Stromal cell of bone marrow (primary cell): ENCODE measurements at regions not wholly inside any gene's neighbourhood (a gene's known extent, or its start where the extent isn't known, plus 50 kb on each side); places are given as distances from the start of the nearest gene placed in this dataset.
"Not testable (repeated sequence)": the region's sequence is repeated elsewhere in the genome, so short reads cannot be mapped to it uniquely, and the experiment has no call there.

ENCODE experiments used
- DNase-seq: peaks from one replicate; pipeline ENCODE4 v3.0.0-alpha.2; 2012; ENCODE audit warnings: low read depth

DNA sequence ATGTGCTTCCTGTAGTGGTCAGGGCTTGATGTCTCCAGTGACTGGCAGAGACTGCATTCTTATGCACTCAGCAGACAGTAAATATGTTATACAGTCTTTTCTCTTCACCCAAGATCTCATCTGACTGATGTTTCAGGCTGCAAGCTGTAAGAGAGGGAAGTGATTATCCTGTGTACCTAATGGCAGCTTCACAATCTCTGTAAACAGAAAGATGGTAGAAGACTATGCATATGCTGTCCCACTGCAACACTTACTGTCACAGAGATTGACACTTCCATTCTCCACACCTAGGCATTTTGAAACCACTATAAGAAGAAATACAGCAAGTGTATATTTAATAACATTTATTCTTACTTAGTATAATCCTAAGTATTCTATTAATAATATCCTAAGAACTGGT, 97.6 kb upstream of the ANXA1 start:
- DNase-seq = no peak

DNA sequence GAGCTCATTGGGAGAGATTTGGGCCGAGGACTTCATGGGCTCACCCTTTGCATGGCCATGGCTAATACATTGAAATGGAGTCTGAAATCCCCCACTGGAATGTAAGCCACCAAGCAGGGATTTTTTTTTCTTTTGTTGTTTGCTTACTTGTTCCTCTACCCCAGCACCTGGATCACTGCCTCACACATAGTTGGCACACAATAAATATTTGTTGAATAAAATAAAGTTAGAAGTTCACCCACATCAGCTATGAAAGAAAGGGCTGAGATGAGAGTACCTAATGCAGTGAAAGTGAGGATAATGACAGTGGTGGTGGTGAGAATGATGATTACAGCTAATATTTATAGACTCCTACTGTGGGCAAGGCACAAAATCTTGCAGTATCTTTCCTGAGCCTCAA, 98.1 kb upstream of the ANXA1 start:
- DNase-seq = no peak

DNA sequence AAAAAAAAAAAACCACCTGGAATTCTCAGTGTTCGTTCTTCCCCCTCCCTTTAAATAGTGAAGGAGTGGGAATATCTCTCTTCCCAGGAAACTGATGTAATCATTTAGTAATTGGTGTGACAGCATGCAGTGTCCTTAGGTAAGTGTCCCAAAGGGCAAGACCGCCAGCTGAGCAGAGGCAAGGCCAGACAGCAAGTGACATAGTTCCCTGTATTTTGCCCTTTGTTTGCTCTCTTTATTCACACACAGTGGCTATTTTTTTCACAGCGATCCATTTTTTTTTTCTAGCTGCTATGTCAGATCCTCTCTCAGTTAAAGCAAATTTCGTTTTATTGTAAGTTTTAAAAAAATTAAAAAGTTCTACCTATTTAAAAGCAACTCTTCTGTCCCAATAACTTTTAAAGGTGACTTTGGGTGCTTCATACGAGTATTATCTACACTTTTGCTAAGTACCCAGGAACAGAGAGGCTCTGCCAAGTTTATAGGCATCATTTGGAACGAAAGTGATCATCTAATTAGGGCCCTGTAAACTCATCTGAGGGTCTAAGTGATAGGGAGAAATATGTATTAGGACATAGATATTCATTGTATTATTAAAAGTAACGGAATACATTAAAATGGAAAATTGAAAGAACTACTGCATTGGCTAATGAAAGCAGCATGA, 98.2 kb upstream of the ALDH1A1 start:
- DNase-seq = no peak

DNA sequence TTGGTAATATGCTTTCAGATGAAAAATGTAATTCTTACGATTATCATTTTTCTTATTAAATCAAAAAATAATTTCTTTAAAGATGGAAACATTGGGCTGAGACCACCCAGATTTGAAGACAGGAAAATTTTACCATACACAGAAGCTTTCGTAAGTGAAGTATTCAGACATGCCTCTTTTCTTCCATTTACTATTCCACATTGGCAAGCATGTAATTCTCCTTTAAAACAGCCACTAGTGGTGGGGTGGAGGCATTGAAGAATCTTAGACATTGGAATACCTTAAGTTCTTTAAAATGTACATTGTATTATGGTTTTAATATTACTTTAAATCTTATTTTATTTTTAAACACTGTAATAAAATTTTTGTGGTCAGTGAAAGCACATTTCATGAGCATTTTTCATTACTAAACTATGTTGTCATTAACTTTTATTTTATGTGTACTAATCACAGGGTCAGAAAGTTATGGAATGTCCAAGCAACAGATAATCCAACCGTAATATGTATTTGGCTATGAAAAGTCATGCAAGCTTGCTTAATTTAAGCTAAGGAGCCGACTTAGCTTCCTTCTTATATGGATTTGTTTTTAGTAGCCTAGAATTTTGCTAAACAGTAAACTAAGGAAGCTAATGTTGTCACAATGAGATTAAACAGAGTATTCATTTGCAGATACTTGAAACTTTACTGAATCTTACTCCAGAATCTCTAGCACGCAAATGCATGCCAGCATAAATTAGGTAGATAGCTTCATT, 97.4 kb upstream of the ALDH1A1 start:
- no peak for DNase-seq

DNA sequence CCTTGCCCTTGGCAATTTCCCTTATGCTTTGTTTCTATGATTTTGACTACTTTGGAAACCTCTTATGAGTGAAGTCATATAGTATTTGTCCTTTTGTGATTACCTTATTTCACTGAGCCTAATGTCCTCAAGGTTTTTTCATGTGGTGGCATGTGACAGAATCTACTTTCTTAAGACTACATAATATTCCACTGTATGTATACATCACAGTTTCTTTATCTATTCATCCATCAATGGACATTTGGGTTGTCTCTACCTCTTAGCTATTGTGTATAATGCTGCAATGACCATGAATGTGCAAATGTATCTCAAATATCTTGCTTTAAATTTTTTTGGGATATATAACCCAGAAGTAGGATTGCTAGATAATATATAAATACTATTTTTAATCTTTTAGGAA, 96.4 kb upstream of the ALDH1A1 start:
- no peak for DNase-seq

DNA sequence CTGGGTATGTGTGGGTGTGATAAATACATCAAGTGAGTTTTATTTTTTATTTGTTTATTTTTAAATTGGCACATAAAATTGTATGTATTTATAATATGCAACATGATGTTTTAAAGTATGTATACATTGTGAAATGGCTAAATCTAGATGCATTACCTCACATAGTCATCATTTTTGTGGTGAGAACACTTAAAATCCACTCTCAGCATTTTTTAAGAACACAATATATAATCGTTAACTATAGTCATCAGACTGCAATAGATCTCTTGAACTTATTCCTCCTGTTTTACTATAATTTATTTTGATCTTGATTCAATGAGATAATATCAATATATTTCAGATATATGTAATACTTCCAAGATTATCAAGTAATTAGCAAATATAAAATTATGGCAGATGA, 93.9 kb upstream of the ALDH1A1 start:
- DNase-seq = no peak

DNA sequence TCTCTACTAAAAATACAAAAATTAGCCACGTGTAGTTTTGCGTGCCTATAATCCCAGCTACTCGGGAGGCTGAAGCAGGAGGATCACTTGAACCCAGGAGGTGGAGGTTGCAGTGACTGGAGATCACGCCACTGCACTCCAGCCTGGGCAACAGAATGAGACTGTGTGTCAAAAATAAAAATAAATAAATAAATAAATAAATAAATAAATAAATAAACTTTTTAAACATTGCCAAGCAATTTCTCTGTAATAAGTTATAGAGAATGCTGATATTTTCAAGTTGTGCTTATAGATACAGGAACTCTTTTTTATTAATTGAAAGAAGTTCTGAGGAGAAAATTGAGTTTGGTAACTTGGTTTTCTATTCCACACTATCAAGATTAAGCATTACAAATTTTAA, 91.9 kb upstream of the ALDH1A1 start:
- DNase-seq = not testable (repeated sequence)

DNA sequence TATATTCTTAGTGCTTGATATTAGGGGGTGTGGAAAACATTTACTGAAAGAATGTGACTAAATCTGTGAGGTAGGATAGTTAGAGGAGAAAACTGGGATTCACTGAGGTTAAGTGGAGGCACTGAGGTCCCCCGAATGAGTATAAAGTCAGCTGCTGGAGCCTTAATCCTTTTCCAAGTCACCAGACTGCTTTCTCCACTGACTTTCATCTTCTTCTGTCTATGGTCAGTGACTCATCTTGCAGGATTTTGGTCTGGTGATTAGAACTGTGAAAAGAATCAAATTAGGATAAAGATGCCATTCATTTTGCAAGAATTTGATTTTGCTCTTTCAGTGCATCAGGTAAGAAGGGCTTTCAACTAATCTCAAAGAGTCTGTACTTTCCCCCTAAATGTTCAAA, 89.3 kb upstream of the ALDH1A1 start:
- no peak for DNase-seq

DNA sequence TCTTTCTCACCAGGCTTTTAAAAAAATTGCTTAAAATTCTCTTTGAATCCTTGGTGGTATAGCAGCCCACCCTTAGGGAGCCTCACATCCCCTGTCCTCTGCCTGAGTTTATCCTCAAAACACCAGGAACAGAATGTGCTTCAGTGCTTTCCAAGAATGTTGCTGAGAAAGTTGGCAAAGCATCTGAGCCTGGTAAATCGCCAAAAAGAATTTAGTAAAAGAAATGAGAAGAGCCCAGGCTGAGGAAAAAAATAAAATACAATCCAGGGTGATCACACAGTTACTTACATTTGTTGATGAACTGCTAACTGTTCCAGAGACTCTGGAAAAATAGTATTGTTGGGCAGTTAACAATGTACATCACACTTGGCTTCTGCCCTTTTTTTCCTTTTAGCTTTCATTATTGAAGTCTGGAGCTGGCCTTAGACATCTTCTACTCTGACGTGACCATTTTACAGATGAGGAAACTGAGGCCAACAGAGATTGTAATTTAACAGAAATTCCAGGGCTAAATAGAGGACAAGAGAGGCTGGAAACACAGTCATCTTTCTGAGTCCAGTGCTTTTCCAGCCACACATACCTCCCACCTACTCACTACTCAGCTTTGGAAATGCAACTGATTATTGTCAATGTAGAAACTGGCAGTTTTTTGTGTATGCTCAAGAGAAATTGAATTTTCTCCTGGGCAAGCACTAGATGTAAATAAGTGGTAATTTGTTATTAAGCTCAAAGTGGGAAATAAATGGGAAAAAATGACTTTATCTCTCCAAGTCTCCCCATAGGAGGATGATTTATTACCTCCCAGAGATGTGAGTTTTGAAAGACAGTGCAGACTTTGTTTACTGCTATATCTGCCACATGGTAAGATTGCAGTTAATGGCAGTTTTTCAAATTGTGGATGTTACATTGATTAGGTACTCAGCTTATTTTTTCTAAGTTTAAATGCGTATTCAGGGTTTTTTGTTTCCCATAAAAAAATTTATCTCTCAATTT, 86.7 kb upstream of the ALDH1A1 start:
- DNase-seq = peak; percentile 47

DNA sequence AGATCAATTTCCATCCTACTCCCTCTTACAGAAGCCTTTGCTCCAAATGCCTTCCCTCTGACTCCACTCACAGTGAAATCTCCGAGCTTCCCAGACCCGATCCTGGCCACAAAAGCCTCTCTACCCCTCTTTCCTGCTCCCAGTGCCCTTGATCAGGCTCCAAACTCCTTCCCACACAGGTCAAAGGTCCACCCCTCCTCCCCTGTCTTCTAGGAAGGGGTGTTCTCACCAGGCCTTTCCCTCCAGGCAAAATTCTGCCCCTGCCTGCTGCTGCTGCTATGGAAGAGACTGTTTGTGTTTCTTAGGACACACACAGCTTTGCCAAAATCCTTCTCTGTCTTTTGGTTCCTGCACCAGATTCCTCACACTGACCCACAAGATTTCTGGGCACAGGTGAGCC, 85.8 kb upstream of the ALDH1A1 start:
- peak; percentile 28 for DNase-seq

DNA sequence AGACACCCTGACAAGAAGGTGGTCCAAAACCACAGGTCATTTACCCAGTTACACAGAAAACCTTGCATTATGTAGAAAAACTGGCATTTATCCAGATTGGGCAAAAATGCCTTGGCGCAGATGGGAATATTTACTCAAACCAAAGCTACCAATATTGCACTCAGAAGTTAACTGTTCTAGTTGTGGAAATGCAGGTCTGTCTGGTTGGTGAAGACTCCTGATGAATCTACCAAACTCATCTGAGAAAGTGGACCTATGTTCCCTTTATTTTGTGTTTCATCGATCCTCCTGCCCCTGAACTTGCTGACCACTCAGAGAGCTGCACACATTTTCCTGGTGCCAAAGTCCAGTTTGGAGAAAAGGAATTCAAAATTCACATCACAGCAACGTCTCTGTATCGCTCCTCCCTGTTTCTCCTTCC, 85.2 kb upstream of the ALDH1A1 start:
- no peak for DNase-seq

DNA sequence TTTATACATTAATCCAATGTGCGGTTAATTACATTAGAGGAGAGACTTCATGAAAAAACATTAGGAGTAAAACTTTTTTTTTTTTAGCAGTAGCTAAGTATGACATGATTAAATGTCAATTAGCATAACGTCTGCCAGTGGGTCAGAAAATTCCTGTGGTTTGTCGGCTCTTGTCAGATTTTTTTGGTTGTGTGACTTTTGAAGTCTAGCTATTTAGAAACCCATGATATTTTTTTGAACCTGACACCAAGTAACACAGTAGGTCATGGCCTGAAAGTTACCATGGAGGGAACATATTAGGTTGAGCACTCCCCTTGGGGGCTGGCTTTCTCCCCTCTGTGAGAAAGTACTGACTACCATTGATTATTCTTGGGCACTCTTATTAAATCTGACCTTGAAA, 84.8 kb upstream of the ALDH1A1 start:
- DNase-seq = no peak

DNA sequence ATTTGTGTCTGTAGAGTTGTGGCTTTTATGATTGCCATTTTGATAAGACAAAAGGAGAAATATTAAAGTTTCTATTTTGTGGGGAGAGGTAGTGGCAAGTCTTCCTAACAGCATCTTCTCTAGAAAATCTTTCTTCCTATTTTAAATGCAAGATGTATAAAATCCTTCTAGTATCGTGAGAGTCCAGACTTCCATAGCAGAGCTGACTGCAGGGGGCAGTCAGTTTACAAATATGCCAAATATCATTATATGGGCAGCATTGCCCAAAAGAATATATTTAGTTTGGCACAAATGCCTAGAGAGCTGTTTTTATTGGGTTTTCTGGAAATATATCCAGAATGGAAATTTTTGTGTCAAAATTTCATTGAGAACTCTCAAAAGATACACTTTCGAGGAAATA, 82.1 kb upstream of the ALDH1A1 start:
- no peak for DNase-seq

DNA sequence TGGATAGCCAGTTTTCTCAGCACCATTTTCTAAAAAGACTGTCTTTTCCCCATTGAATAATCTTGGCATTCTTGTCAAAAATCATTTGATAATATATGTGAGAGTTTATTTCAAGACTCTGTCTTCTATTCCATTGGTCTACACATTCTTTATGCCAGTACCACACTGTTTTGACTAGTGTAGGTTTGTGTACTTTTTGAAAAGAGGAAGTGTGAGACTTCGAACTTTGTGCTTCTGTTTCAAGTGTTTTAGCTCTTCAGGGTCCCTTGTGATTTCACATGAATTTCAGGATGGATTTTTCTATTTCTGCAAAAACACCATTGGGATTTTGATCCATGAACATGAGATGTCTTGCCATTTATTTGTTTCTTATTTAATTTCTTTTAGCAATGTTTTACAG, 78.5 kb upstream of the ALDH1A1 start:
- DNase-seq = no peak

DNA sequence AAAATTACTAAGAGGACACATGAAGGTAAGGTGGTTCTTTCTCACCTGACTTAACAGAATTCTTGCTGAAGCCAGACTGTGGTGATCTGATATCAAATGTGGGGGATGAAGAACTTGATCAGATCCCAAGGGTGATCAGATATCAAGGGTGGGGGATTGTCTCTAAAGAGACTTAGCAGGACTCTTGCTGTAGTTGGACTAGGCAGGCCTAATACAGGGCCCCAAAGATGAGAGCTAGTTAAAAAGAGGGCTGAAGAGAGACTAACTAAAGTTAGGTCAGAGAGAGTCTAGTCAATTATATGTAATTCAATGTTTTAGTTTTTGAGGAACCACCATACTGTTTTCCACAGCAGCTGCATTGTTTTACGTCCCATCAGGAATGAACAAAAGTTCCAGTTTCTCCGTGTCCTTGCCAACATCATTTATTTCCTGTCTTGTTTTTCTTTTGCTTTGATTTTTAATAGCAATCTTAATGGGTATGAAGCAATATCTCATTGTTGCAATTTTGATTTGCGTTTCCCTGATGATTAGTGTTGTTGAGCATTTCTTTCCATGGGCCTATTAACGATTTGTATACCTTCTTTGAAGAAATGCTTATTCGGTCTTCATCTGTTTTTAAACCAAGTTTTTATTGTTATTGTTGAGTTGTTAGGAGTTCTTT, 77.6 kb upstream of the ALDH1A1 start:
- no peak for DNase-seq

DNA sequence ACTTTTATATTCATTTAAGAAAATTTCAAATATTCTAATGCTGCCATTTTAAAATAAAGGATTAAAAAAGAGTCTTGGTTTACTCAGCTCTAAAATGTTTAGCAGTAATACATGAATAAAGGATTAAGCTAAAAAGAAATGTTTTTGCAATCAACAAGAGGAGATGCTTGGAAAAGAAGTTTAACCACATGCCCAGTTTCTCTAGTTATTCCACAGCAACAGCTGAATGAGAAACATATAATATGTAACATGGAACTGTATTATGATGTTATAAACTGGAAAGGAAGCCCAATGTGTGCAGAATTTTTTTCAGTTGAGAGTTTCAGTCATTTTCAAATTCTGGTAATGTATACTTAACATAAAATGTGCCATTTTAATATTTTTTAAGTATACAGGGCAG, 76.5 kb upstream of the ALDH1A1 start:
- DNase-seq = no peak

DNA sequence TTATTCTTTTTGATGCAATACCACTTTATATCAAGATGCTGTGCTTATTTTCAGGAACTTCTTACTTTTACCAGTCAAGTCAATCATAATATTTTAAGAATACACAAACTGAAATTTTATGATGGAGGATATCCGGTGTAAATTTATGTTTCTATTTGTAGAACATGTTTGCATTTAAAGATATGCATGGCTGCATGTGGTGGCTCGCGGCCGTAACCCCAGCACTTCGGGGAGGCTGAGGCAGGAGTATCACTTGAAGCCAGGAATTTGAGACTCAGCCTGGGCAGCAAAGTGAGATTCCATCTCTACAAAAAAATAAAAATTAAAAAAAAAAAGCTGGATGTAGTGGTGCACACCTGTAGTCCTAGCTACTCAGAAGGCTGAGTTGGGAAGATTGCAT, 73.5 kb upstream of the ALDH1A1 start:
- DNase-seq = no peak

DNA sequence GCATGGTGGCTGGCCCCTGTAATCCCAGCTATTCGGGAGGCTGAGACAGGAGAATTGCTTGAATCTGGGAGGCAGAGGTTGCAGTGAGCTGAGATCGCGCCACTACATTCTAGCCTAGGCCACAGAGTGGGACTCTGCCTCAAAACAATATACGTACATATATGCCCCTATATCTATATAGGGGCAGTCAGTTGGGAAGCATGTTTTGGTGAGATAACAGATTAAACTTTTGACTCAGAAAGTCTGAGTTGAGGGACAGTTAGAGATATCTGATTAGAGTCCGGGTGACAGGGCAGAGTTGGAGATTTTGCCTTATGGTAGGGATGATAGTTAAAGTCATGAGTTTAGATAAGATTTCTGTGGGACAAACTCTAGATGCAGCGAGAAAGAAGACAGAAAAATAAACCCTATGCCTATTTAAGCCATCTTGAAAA, 71.8 kb upstream of the ALDH1A1 start:
- no peak for DNase-seq

DNA sequence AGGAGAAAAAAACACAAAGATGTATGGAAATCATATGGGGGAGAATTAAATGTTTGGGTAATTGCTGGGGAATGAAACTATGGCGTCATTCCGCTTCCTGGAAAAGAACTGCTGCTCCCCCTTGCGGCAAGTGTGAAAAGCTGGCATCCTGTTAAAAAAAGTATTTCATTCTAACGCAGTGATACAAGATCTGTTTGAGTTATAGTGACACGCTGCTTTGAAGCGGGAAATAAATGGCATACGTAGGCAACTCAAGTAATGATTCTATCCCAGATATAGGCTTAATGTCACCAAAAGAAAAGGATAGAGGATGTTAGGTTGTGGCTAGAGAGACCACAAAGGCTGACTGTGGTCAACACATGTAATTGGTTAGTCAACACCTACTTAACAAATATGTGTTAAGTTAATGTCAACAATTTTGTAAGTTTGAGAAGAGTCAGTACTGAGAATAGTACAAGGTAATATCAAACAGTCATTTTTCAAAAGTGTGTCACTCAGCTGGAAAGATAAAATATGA, 70.2 kb upstream of the ALDH1A1 start:
- DNase-seq = peak; percentile 53

DNA sequence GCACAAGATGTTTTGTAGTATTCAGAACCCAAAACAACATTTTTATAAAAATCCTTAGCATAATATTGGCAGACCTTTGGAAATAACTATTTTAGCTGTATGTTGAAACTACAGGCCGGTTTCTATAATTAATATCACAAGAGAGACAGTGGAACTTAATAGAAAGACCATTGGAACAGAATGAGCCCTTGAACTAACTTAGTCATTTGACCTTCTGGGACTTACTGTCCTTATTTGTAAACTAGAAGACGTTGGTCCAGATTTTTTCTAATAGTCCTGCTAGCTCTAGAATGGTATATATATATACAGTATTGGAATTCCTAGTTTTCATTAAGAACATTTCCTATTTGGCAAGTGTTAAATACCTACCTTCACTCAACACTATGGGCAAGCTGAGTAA, 69.5 kb upstream of the ALDH1A1 start:
- DNase-seq = no peak

DNA sequence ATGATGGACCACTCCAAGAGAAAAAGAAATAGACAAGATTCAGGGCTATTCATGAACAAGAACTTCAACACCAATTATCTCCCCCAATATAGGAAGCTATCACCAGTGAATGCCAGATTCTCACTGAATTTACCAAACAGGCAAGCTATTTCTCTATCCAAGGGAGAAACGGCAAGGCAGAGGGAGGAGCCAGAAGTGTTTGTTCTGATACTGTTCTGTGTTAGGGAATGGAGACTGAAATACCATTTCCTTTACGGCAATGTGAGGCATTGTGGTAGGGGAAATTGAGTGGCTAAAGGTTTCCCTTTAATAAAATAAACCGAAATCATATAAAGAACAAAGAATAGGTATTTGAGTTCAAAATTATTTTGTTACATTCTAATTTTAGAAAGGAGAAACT, 68.0 kb upstream of the ALDH1A1 start:
- DNase-seq = no peak

DNA sequence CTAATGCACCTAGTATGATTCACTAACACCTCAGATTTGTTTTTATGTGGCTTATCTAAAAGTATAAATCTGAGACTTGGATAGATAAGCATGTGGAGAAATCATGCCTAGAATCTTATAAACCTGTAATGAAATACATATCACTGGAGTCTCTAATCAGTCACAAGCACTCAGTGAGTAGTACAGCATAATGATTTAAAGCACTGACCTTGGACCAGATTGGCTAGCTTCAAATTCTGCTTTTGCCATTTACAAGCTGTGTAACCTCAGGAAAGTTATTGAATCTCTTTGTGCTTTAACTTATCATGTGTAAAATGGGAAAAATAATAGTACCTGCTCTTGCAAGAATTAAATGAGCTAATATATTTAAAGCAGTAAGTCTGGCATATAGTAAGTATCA, 61.2 kb upstream of the ALDH1A1 start:
- no peak for DNase-seq
